Prostate gland (tissue), 2 donors: ENCODE measurements at regions not wholly inside any gene's neighbourhood (a gene's known extent, or its start where the extent isn't known, plus 50 kb on each side); places are given as distances from the start of the nearest gene placed in this dataset.

Experiments used
- POLR2A ChIP-seq: fragments of 450-650 bp; IDR thresholded peaks from one replicate; pipeline ENCODE4 v1.6.1; 2016; ENCODE audit warnings: antibody characterized with exemption, mild to moderate bottlenecking
- TF ChIP-seq, protein P1 (sequence below), 4 experiments: fragments of 200-600 bp in 2 of 4; fragments of 450-650 bp in 2 of 4; sonication (generic) in 2 of 4; IDR thresholded peaks; 1 replicate in 3 of 4; 2 replicates in 1 of 4; pipeline ENCODE4 v1.5.1; 2016 to 2019; ENCODE audit warnings: antibody characterized with exemption in 4 of 4, mild to moderate bottlenecking in 2 of 4, moderate library complexity in 2 of 4

DNA sequence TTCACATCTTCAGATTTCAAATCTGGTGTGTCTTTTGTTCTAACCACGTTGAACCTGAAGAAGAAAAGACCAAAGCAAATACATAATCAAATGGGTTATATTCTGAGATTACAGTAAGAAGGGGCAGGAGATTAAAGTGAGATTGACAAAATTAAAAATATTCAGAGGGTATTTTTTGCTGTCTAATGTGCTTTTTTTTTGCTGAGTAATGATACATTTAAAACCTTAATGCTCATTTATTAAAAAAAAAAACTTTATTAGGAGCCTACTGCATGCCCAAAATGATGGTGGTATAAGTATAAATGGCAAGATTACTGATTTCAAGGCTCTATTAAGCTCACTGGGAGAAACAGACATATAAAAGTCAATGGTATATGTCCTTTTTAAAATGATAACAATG, 459.4 kb downstream of the FGF9 start:
- TF ChIP-seq, protein P1, sequence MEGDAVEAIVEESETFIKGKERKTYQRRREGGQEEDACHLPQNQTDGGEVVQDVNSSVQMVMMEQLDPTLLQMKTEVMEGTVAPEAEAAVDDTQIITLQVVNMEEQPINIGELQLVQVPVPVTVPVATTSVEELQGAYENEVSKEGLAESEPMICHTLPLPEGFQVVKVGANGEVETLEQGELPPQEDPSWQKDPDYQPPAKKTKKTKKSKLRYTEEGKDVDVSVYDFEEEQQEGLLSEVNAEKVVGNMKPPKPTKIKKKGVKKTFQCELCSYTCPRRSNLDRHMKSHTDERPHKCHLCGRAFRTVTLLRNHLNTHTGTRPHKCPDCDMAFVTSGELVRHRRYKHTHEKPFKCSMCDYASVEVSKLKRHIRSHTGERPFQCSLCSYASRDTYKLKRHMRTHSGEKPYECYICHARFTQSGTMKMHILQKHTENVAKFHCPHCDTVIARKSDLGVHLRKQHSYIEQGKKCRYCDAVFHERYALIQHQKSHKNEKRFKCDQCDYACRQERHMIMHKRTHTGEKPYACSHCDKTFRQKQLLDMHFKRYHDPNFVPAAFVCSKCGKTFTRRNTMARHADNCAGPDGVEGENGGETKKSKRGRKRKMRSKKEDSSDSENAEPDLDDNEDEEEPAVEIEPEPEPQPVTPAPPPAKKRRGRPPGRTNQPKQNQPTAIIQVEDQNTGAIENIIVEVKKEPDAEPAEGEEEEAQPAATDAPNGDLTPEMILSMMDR (IDR thresholded peaks at IDR 0.05): no peak
- TF ChIP-seq POLR2A: no peak
